ENCODE measurements at regions not wholly inside any gene's neighbourhood (a gene's known extent, or its start where the extent isn't known, plus 50 kb on each side); places are given as distances from the start of the nearest gene placed in this dataset.

DNA sequence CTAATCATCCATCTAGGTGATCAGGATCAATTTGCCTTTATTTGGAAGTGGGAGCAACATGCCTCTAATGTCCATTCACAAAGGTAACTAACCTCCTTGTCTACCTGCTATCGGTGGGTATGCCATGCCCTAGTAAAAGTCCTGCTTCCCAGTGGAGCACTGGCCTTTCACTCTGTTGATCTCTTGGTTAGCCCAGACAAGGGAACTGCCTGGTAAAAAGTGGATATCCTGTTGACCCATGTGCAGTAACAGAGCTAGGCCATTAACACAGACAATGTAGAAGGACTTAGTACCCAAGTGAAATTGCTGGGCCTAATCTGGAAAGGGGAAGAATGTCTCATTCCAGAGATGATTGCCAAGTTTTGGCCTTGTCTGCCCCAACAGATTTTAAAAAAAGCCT is 171.5 kb upstream of the CSNK1A1L start:
- CTCF ChIA-PET: no interaction called here
- H3K4me3 ChIP-seq (ENCODE audit: low read length): no peak overlapping the region
- no peak for TF ChIP-seq EZH2phosphoT487 (IDR thresholded peaks at IDR 0.05; ENCODE audit: borderline replicate concordance, low read length)
- no peak for TF ChIP-seq EZH2 (IDR thresholded peaks at IDR 0.05; ENCODE audit: low read length, unreplicated experiment)
- no peak for TF ChIP-seq CTCF (conservative IDR thresholded peaks at IDR 0.05; ENCODE audit: low read depth, low read length)
- no peak for ATAC-seq
- DNase-seq: no peak
- H3K36me3 ChIP-seq (ENCODE audit: low read depth, low read length): no peaks in the 10 kb centered on the region
- intact Hi-C loops (cut with micrococcal nuclease): no loop called here
- no peaks in the 10 kb centered on the region for H3K9me3 ChIP-seq (ENCODE audit: low read length)
- no peaks in the 10 kb centered on the region for H3K9me2 ChIP-seq (replicated peaks; ENCODE audit: low read length)
- no peaks in the 10 kb centered on the region for H3K79me2 ChIP-seq (ENCODE audit: low read length)
- H3K9ac ChIP-seq (ENCODE audit: low read length): no peak overlapping the region
- no peaks in the 10 kb centered on the region for H3K27me3 ChIP-seq (ENCODE audit: low read length)
- POLR2A ChIA-PET (ENCODE audit: unreplicated experiment): no interaction called here
- H3K27ac ChIP-seq (ENCODE audit: low read length): no peak overlapping the region
- H3K4me1 ChIP-seq (ENCODE audit: insufficient read depth, low read length): no peaks in the 10 kb centered on the region
- no TSS peak for BruUV-seq (replicated peaks)
- no peaks in the 10 kb centered on the region for H4K20me1 ChIP-seq (ENCODE audit: low read length)
- no peak overlapping the region for H2AFZ ChIP-seq (ENCODE audit: low read length)
- H3F3A ChIP-seq (ENCODE audit: low read length, unreplicated experiment): no peaks in the 10 kb centered on the region
- H3K4me2 ChIP-seq (ENCODE audit: low read length): no peak overlapping the region

- no peak for DNase-seq
- no peak overlapping the region for H3K4me3 ChIP-seq (ENCODE audit: low read length)
- H3K9me2 ChIP-seq (replicated peaks; ENCODE audit: low read length): no peaks in the 10 kb centered on the region
- H3K9me3 ChIP-seq (ENCODE audit: low read length): no peaks in the 10 kb centered on the region
- no peak for TF ChIP-seq EZH2 (IDR thresholded peaks at IDR 0.05; ENCODE audit: low read length, unreplicated experiment)
- no peak for TF ChIP-seq CTCF (conservative IDR thresholded peaks at IDR 0.05; ENCODE audit: low read depth, low read length)
- no peak for TF ChIP-seq EZH2phosphoT487 (IDR thresholded peaks at IDR 0.05; ENCODE audit: borderline replicate concordance, low read length)
- no peak overlapping the region for H3K27ac ChIP-seq (ENCODE audit: low read length)
- ChIA-PET POLR2A (ENCODE audit: unreplicated experiment) (no interaction called here), CTCF (no interaction called here)
- intact Hi-C loops (cut with micrococcal nuclease): no loop called here
- no peak for ATAC-seq
- no TSS peak for BruUV-seq (replicated peaks)
- H4K20me1 ChIP-seq (ENCODE audit: low read length): no peaks in the 10 kb centered on the region
- no peaks in the 10 kb centered on the region for H3K36me3 ChIP-seq (ENCODE audit: low read depth, low read length)
- H3K9ac ChIP-seq (ENCODE audit: low read length): no peak overlapping the region
- H3K4me1 ChIP-seq (ENCODE audit: insufficient read depth, low read length): no peaks in the 10 kb centered on the region
- no peaks in the 10 kb centered on the region for H3K27me3 ChIP-seq (ENCODE audit: low read length)
- H3K79me2 ChIP-seq (ENCODE audit: low read length): no peaks in the 10 kb centered on the region
- no peaks in the 10 kb centered on the region for H3F3A ChIP-seq (ENCODE audit: low read length, unreplicated experiment)
- H2AFZ ChIP-seq (ENCODE audit: low read length): no peak overlapping the region
- no peak overlapping the region for H3K4me2 ChIP-seq (ENCODE audit: low read length)
Measured at GRCh38 chr13:37274569-37275497, 169.4 kb upstream of the CSNK1A1L start.

DNA sequence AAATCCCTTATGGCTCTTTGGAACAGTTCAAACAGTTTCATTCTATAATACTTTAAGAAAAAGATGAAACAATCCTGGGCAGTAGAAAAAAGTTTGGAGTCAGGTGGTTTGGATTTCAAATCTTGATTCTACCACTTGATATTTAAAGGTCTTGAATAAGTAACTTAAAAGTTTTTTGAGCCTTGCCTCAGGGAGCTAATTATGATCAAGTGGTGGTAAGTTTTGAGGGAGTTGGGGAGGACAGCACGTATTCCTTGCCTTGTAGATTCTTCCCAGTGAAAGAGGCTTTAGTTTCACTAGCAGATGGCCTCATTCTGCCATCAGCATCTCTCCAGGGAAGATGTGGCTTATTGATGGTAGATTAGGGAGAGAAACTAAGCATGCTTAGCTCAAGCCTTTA is 168.4 kb upstream of the CSNK1A1L start:
- Histone ChIP-seq H3K4me2 (ENCODE audit: low read length) (no peak overlapping the region), H3K36me3 (ENCODE audit: low read depth, low read length) (no peaks in the 10 kb centered on the region), H3F3A (ENCODE audit: low read length, unreplicated experiment) (no peaks in the 10 kb centered on the region), H3K4me1 (ENCODE audit: insufficient read depth, low read length) (no peaks in the 10 kb centered on the region), H3K27ac (ENCODE audit: low read length) (no peak overlapping the region), H3K27me3 (ENCODE audit: low read length) (no peaks in the 10 kb centered on the region), H3K9me2 (replicated peaks; ENCODE audit: low read length) (no peaks in the 10 kb centered on the region), H4K20me1 (ENCODE audit: low read length) (no peaks in the 10 kb centered on the region), H3K4me3 (ENCODE audit: low read length) (no peak overlapping the region), H3K79me2 (ENCODE audit: low read length) (no peaks in the 10 kb centered on the region), H3K9me3 (ENCODE audit: low read length) (no peaks in the 10 kb centered on the region), H3K9ac (ENCODE audit: low read length) (no peak overlapping the region), H2AFZ (ENCODE audit: low read length) (no peak overlapping the region)
- no peak for DNase-seq
- no peak for ATAC-seq
- TF ChIP-seq EZH2 (IDR thresholded peaks at IDR 0.05; ENCODE audit: low read length, unreplicated experiment): no peak
- no peak for TF ChIP-seq EZH2phosphoT487 (IDR thresholded peaks at IDR 0.05; ENCODE audit: borderline replicate concordance, low read length)
- CTCF ChIA-PET: no interaction called here
- POLR2A ChIA-PET (ENCODE audit: unreplicated experiment): no interaction called here
- intact Hi-C loops (cut with micrococcal nuclease): no loop called here
- BruUV-seq (replicated peaks): no TSS peak
